CD4-positive, alpha-beta T cell treated with Interleukin-10 for 1 hour (primary cell): ENCODE measurements at regions not wholly inside any gene's neighbourhood (a gene's known extent, or its start where the extent isn't known, plus 50 kb on each side); places are given as distances from the start of the nearest gene placed in this dataset.
A peak's percentile ranks its signal among the peaks of the same experiment; 100 is the strongest.
"Not testable (repeated sequence)": the region's sequence is repeated elsewhere in the genome, so short reads cannot be mapped to it uniquely, and the experiment has no call there.

ENCODE experiments used
- DNase-seq: peaks from one replicate; pipeline ENCODE4 v3.0.0-alpha.2; 2020

DNA sequence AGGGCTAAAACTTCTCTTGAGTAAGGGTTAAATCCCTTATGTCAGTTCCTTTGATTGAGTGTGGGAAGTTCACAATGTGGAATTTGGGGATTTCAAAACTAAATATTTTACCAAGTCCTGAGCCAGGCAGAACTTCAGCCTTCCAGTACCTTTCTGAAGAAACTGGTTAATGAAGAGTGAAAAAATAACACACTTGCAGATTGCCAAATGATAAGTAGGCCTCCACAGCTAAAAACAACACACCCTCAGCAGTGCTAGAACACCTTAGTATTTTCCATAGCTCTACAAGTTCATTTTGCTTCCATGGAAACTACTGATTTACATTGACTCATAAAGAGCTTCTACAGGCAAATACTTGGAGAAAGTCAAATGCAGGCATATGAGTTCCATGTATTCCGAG is 326.8 kb downstream of the ZNF674 start:
- no peak for DNase-seq

DNA sequence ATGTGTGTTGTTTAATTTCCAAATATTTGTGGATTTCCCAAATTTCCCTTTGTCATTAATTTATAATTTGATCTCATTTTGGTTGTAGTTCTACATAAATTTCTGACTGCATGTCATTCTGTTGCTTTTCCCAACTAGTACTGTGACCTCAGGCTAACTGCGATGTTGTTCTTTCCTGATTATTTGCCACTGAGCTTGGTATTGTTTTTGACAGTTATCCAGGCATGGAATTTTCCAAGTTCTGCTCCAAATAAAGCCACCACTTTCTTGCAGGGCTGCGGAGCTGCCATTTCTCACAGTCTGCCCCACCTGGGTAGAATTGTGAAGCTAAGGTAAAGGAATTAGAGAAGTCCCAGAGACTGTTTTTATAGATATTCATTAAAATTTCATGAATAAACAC is 328.8 kb downstream of the ZNF674 start:
- DNase-seq = no peak

DNA sequence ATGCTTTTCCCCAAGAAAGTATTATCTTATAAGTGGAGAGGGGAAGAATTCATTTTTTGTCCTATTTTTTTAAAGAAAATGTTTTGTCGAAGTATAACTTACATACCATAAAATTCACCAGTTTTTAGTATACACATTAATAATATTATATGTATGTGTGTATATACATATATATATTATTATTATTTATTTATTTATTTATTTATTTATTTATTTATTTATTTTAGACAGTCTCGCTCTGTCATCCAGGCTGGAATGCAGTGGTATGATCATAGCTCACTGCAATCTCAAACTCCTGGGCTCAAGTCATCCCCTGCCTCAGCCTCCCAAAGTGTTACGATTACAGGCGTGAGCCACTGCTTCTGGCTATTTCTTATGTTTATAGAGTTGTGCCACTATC is 334.1 kb downstream of the ZNF674 start:
- DNase-seq = no peak

DNA sequence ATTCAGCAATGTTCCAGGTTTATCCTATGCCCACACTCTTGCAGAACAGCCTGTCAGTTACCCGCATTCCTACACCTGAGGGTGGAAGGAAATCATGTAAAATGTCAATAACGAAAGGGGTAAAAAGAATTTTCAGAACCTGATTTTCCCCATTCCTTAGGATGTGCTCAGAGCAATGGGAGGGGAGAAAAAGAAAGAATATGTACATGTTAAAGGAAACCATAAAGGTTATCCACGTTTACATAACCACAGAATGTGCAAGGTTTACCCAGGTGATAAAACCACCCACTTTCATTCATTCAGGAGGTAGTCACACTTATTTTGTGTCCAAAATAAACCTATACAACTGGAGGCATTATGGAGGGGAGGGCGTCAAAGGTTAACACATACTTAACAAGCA is 335.5 kb downstream of the ZNF674 start:
- DNase-seq = no peak

DNA sequence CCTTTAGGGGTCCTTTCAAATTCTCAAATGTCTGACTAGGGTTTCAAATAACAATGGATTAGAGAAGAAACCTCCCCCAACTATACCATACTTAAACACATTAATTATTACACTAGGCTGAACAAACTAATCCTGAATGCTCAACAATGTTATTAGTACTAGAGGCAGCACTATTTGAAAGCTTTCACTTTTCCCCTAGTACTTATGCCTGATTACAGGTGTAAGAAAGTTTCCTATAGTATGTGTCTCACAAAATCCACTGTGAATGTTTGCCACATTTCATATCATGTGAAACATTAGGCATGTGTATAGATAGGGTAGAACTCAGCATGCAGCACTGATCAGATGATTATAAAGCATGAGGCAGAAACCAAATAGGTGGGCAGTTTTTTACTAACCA is 336.2 kb downstream of the ZNF674 start:
- no peak for DNase-seq

DNA sequence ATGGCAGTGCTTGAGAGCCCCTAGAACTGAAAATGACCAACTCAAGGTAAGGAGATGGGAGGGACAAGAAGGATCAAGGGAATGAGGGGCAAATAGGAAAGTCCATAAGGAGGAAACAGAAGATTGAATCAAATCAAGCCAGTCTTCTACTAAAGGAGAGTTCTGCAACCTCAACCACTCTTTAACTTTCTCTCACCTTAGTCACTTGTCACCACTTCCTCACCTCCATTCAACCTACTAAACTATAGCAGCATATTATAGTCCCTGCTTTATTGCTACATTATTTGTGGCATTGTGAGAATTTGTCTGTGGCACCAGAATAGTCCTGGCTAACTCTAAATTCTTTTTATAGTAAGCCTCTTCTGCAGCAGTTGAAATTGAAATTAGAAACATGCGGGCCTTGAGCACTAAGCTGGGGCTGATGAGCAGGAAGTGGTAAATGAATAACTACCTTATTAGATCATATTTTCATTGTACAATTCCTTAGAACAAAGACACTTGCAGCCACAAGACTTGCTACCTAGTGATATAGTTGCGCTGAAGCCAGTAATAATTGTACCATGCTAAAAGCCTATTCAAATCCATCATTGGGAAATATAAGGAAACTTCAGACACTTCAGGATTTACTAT is 336.9 kb downstream of the ZNF674 start:
- peak; percentile 4 for DNase-seq

DNA sequence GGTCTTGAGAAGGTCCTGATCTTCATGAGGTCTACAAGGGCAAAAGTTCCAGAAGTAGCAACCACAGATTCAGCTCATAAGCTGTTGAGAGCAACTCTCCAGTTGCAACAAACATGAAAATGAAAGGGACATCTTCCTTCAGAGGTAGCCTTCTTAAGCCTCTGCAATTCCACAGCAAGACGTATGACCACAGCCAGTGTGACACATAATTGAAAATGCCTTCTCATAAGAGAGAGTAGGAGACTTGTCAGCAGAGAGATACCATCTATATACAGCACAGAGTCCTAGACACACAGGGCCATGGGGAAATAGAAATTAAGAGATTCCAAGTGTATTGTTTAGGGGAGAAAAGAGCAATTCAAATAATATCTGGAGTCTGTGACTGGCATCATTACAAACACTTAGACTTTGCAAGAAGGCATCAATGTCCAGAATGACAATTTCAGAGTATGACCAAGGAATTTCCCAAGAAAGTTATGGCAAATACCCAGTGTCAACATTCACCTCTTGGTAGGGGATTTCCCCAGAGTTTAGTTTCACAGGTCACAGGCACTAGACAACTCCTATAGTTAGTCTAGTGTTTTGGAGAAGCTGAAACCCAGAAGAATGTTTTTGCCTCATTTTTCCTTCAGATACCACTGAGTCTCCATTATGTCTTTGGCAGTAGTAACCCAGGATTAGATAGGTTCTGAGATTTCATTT is 340.3 kb downstream of the ZNF674 start:
- no peak for DNase-seq

DNA sequence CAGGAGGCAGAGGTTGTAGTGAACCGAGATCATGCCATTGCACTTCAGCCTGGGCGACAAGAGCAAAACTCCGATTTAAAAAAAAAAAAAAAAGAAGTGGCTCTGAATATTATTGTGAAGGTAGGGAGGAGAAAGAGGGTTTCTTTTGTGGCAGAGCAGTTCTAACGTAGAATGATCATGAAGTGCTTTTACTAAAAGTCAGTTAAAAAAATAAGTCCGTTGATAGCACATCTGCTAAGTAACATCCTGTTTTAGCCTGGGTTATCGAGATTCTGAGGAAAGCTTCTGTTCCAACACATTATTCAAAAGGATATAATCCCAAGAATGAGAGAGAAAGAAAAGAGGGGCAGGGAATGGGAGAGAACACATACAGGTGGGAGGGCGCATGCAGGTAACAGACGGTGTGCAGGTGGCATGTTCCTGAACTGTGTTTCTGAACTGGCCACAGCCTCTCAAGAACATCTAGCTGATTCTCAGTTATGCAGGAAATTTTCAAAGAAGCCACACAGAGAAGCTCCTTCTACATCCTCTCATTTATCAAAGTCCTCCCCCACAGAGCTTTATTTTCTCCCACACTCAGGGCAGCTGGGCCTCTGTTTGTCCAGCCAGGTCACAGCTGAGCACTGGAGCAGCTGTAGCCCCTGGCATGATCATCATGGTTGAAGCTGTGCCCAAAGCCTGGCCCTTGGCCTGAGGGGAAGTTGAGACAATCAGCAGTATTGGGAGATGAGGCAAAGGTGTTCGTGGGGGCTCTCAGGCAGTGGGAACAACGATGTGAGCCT is 342.3 kb downstream of the ZNF674 start:
- no peak for DNase-seq

DNA sequence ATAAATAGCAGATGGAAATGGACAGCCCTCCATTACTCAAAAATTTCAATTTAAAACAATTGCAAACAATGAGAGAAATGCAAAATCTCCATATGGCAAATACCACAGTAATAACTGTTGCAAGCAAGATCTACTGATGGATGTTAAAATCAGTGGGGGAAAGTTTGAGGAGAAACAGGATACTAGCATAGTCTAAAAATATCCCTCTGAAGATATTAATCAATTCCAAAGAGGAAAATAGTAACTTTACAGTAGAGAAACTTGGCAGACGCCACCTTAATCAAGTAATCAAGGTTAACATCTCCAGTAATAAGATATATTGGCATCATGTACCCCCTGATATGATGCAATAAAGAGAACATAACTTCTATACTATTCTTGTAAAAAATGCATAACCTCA is 344.8 kb downstream of the ZNF674 start:
- DNase-seq = no peak

DNA sequence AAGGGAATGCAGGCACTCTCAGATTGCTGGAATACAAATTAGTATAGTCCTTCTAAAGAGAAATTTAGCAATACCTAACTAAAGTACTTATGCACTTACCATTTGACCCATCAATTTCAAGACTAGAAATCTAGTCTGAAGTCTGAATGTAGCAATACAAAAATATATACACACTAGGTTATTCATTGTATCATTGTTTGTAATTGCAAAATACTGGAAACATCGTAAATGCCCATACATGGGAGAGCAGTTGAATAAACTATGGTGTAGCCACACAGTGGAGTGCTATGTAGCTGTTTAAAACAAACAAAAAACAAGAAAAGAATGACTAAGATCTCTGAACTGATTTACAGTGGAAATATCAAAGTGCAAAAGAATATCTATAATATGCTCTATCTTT is 346.4 kb downstream of the ZNF674 start:
- DNase-seq = no peak

DNA sequence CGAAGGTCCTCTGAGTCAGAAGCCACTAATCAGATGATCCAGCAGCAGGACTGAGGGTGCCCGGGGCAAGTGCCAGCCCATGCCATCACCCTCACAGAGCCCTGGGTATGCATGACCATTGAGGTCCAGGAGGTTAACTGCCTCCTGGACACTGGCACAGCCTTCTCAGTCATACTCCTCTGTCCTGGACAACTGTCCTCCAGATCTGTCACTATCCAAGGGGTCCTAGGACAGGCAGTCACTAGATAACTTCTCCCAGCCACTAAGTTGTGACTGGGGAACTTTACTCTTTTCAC is 358.5 kb downstream of the ZNF674 start:
- not testable (repeated sequence) for DNase-seq

DNA sequence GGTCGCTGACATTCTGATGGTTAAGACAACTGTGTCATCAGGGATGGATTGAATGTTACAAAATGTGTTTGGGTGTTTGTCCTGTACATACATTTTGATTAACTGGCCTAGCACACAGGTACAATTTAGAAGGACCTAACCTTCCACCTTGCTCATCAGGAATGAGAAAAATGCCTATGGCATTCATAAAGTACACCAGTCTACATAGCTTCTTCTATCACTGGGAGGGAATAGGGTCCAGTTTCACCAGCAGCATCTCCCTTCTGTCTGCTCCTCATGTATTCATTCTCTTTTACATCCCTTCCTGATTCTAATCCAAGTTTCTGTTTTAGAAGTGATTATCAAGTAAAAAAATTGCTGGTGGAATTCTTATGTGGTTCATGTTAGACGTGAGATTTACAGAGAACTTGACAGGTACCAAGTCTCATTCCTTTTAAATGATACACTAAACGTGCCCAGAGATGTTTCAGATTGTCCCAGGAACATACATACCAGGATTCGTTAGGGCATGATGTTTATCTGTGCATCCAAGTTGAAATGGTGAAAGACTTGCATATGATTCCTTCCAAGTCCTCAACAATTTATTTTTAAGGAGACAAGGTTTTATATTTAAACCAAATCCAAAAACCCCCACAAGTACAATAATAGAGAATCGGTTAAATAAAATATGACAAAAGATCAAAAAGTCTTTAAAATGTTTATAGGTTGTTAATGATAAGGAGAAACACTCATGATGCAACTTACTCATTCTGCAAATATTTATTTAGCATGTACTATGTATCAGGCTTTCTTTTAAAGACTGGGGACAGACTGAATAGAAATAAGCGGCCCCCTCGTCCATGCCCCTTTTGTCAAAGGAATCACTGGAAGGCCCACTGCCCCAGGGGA is 359.1 kb downstream of the ZNF674 start:
- DNase-seq = no peak

DNA sequence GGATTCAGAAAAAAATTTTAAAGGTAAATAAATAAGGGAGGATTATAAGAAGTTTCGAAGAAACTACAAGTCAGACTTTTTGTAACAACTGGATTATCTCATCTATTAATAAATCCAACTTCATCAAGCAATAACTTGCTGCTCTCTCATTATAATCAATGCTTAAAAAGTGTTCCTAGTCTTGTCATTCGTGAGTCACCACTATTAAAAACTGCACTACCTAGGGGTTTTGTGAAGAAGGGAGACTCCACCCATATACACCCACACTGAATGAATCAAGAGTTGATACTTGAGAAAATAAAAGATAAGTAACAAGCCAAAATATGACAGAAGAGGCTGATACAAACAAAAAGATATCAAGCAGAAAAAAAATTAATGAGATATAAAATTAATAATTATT is 360.5 kb downstream of the ZNF674 start:
- no peak for DNase-seq

DNA sequence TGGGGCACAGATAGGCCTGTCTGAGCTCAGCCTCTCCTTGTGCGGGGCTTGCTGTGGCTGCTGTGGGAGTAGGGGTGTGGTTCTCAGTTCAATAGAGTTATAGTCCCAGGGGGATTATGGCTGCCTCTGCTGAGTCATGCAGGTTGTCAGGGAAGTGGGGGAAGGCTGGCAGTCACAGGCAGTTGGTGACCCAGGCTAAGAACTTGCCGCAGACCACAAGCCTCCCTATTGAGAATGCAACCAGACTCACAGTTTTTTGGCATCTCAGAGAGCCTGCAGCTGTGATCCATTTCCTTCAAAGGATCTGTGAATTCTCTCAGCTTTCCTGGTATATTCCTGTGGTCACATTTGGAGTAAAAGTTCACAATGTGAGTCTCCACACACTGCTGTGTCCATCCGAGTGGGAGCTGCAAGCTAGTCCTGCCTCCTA is 364.9 kb downstream of the ZNF674 start:
- no peak for DNase-seq

DNA sequence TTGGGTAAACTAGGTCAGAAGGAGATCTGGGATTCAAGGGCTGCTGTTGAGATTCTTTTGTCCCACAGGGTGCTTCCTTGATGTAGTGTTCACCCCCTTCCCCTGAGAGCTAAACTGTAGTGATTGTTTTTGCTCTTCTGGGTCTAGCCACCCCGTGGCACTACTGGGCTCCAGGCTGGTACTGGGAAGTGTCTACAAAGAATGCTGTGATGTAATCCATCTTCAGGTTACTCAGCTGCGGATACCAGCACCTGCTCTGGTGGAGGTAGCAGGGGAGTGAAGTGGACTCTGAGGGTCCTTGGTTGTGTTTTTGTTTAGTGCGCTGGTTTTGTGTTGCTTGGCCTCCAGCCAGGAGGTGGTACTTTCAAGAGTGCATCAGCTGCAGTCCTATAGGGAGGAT is 365.5 kb downstream of the ZNF674 start:
- no peak for DNase-seq

DNA sequence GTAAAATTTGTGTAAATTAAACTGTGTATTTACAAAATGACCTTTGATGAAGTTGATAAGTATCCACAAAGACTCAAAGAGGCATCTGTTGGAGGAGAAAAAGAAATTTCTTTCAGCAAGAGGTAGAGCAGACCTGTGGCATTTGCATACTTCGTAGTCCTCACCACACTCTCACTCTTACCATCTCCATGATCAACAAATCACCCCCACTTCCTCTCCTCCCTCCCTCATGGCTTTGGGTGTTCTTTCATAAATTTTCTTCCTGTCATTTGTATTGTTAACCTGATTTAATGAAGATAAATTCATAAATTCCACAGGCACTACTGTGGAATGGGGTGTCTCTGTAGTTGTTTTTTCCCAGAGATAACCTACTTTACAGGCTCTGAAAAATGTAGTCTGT is 366.5 kb downstream of the ZNF674 start:
- DNase-seq = no peak

DNA sequence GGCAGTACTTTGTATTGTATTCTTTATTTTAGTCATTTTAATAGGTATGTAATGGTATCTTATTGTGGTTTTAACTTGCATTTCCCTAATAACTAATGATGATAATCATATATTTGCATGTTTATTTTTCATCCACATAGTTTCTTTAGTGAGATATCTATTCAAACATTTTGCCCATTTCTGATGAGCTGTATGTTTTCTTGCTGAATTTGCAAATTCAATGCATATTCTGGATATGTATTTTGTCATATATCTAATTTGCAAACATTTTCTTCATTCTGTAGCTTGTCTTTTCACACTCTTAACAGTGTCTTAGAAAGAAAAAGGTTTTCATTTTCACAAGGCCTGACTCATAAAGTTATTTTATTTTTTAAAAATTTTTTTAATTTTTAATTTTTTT is 372.1 kb downstream of the ZNF674 start:
- DNase-seq = no peak

DNA sequence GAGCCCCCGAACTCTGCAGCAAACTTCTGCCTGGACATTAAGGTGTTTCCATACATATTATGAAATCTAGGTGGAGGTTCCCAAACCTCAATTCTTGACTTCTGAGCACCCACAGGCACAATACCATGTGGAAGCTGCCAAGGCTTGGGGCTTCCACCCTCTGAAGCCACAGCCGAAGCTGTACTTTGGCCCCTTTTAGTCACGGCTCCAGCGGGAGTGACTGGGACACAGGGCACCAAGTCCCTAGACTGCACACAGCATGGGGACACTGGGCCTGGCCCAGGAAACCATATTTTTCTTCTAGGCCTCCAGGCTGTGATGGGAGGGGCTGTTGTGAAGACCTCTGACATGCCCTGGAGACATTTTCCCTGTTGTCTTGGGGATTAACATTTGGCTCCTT is 373.8 kb downstream of the ZNF674 start:
- DNase-seq = not testable (repeated sequence)

DNA sequence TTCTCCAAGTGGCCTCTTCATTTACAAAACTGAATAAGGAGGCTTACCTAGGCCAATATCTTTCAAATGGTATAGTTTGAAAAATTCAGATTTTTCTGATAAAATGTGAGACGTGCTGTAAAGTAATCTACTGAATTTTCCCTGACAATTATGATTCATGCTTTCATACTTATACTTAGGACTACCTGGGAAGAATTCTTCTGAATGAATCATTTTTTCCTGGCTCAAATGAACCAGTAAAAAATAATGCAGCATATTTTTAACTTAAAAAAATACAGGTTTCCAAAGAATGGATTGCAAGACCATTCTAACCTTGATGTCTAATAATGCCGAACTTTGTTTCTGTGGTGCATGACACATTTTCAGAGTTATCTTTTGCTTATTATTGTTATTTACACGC is 375.4 kb downstream of the ZNF674 start:
- no peak for DNase-seq

DNA sequence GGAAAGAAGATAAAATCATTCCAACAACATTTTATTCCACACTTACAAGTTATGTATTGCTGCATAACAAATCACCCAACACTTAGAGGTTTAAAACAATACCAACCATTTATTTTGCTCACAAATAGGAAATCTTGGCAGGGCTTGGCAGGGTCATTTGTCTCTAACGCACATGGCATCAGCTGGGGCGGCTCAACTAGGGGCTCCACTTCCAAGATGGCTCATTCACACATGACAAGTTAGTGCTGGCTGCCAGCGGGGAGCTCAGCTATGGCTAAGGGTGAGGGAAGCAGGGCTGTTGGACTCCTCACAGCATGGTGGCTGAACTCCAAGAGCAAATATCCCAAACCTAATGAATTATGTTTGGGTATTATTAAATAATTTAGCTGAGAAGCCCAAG is 377.0 kb downstream of the ZNF674 start:
- DNase-seq = no peak

DNA sequence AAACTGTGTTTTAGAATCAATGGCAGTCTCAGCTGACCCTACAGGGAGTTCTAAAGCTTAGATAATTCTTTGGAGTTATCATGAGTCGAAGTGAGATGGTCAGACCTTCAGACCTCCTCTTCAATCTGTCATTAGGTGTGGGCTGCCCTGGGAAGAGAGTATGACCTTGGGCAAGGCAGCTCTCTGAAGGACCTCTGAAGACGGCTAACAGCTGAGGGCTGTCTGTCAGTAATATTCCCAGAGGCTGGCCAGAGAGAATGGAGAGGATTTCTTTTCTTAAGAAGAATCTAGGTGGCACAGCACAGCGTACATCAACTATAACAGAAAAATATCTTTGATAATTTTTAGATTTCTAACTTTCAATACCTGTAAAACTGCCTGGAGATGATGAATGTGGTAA is 379.4 kb downstream of the ZNF674 start:
- no peak for DNase-seq

DNA sequence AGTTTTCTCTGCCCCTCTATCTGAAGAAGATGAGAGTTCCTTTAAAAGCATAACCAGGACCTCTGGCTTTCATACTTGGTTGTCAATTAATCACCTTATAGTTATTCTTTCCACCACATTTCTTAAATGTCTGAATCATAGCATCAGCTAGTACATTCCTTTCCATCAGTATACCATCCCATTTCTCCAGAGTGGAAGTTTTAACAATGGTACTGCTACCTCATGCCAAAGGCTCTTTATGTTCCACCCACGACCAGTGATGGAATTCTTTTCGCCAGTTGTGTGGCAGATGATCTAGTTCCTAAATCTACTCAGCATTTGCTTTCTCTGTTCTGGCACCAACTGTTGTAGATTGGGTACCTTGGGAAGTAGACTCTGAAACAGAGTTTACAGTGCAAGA is 379.8 kb downstream of the ZNF674 start:
- no peak for DNase-seq

DNA sequence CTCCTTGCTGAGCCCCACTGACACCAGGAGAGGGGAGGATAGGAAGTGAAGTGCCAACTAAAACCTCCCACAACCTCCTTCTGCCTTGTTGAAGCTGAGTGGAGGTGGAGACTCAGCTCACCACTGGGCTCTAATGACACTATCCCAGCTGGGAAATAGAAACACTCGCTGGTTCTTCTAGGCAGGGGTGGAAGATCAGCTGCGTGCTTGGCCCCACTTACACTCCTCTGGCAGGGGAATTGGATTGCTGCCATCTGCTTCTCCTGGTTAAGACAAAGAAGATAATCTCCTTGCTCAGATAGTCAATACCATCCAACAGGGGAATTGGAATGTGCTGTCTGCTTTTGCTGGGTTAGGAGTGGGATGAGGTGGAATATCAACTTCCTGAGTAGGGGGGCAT is 392.5 kb downstream of the ZNF674 start:
- no peak for DNase-seq
